ENCODE measurements at regions not wholly inside any gene's neighbourhood (a gene's known extent, or its start where the extent isn't known, plus 50 kb on each side); places are given as distances from the start of the nearest gene placed in this dataset.

GRCh38 chr2:56128235-56128634, 55.6 kb upstream of the CCDC85A start:
- Histone ChIP-seq H3K27ac (no peak overlapping the region), H3K4me1 (no peaks in the 10 kb centered on the region), H3K36me3 (ENCODE audit: low read depth, missing control alignments) (no peaks in the 10 kb centered on the region), H3K27me3 (no peaks in the 10 kb centered on the region), H3K4me3 (no peak overlapping the region), H3K9me3 (no peaks in the 10 kb centered on the region)
- TF ChIP-seq POLR2A (IDR thresholded peaks at IDR 0.05) = no peak
- TF ChIP-seq CTCF (IDR thresholded peaks at IDR 0.05) = no peak
- intact Hi-C loops (cut with DNase I; ENCODE audit: low total_unique reads) = no loop called here
- WGBS, 2 donors = 89 to 90% methylated on average over 3 of the region's 3 CpGs
- no peak for DNase-seq

- Histone ChIP-seq H3K9me3 (no peaks in the 10 kb centered on the region), H3K36me3 (ENCODE audit: low read depth, missing control alignments) (no peaks in the 10 kb centered on the region), H3K4me3 (no peak overlapping the region), H3K4me1 (no peaks in the 10 kb centered on the region), H3K27ac (no peak overlapping the region), H3K27me3 (no peaks in the 10 kb centered on the region)
- intact Hi-C loops (cut with DNase I; ENCODE audit: low total_unique reads) = no loop called here
- TF ChIP-seq CTCF (IDR thresholded peaks at IDR 0.05) = peak in 2 of 3 experiments; percentile 27 to 41
- no peak for TF ChIP-seq POLR2A (IDR thresholded peaks at IDR 0.05)
- DNase-seq = peak; percentile 46
- WGBS, 2 donors = 69 to 72% methylated on average over 5 of the region's 5 CpGs
Observed at GRCh38 chr2:56130463-56131070, 53.2 kb upstream of the CCDC85A start.

GRCh38 chr2:56132138-56132537, 51.7 kb upstream of the CCDC85A start:
- H3K4me3 ChIP-seq = no peak overlapping the region
- no peak for DNase-seq
- no peaks in the 10 kb centered on the region for H3K27me3 ChIP-seq
- no peaks in the 10 kb centered on the region for H3K36me3 ChIP-seq (ENCODE audit: low read depth, missing control alignments)
- peak in 1 of 3 experiments; percentile 43 for TF ChIP-seq CTCF (IDR thresholded peaks at IDR 0.05)
- TF ChIP-seq POLR2A (IDR thresholded peaks at IDR 0.05) = no peak
- no peaks in the 10 kb centered on the region for H3K9me3 ChIP-seq
- no peaks in the 10 kb centered on the region for H3K4me1 ChIP-seq
- intact Hi-C loops (cut with DNase I; ENCODE audit: low total_unique reads) = no loop called here
- 19 to 47% methylated on average over 1 of the region's 1 CpG for WGBS, 2 donors
- no peak overlapping the region for H3K27ac ChIP-seq

- 64 to 71% methylated on average over 3 of the region's 3 CpGs for WGBS, 2 donors
- Histone ChIP-seq H3K4me3 (no peak overlapping the region), H3K27me3 (no peaks in the 10 kb centered on the region), H3K9me3 (no peaks in the 10 kb centered on the region), H3K27ac (no peak overlapping the region), H3K36me3 (ENCODE audit: low read depth, missing control alignments) (no peaks in the 10 kb centered on the region), H3K4me1 (no peaks in the 10 kb centered on the region)
- intact Hi-C loops (cut with DNase I; ENCODE audit: low total_unique reads) = no loop called here
- no peak for DNase-seq
- TF ChIP-seq CTCF (IDR thresholded peaks at IDR 0.05) (no peak), POLR2A (IDR thresholded peaks at IDR 0.05) (no peak)
Observed at GRCh38 chr2:56133441-56133840, 50.3 kb upstream of the CCDC85A start.

- H3K27ac ChIP-seq = no peak overlapping the region
- intact Hi-C loops (cut with DNase I; ENCODE audit: low total_unique reads) = no loop called here
- WGBS, 2 donors = 67 to 72% methylated on average over 9 of the region's 9 CpGs
- H3K36me3 ChIP-seq (ENCODE audit: low read depth, missing control alignments) = no peaks in the 10 kb centered on the region
- H3K27me3 ChIP-seq = no peaks in the 10 kb centered on the region
- no peaks in the 10 kb centered on the region for H3K4me1 ChIP-seq
- DNase-seq = no peak
- TF ChIP-seq POLR2A (IDR thresholded peaks at IDR 0.05) = no peak
- TF ChIP-seq CTCF (IDR thresholded peaks at IDR 0.05) = no peak
- H3K4me3 ChIP-seq = no peak overlapping the region
- no peaks in the 10 kb centered on the region for H3K9me3 ChIP-seq
Observed at GRCh38 chr2:56133931-56134629, 49.7 kb upstream of the CCDC85A start.

Data from testis (tissue), 2 donors.